ENCODE measurements at regions not wholly inside any gene's neighbourhood (a gene's known extent, or its start where the extent isn't known, plus 50 kb on each side); places are given as distances from the start of the nearest gene placed in this dataset.

DNA sequence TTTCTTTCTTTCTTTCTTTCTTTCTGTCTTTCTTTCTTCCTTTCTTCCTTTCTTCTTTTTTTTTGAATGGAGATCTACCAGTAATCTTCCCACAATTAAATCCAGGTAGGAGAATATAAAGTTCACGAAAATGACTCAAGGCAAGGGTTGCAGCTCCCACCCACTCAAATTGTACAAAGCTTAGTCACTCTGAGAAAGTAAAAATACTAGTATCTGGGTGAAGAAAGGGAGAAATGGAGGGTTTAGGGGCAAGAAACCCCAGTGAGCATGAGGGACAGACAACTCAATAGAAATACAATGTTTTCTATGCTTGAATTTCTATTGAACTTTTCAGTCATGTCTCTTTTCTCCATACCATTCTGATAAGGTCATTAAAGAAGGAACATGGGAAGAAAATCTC is 200.8 kb downstream of the GATA3 start:
- no peak for TF ChIP-seq CTCF (IDR thresholded peaks at IDR 0.05)
- TF ChIP-seq POLR2A (IDR thresholded peaks at IDR 0.05): no peak
